ENCODE measurements at regions not wholly inside any gene's neighbourhood (a gene's known extent, or its start where the extent isn't known, plus 50 kb on each side); places are given as distances from the start of the nearest gene placed in this dataset.

GRCh38 chr1:201589186-201589585, 50.3 kb downstream of the NAV1 start:
- H3K27ac ChIP-seq (ENCODE audit: low read depth in 2 of 2, low read length in 2 of 2), result no peak overlapping the region
- H3K27me3 ChIP-seq (ENCODE audit: control insufficient read depth in 2 of 2, insufficient read depth in 2 of 2, low read length in 2 of 2), result no peaks in the 10 kb centered on the region
- no peaks in the 10 kb centered on the region for H3K4me1 ChIP-seq (ENCODE audit: control insufficient read depth in 2 of 2, insufficient read depth in 2 of 2, low read length in 2 of 2)
- no peak overlapping the region for H3K9ac ChIP-seq (ENCODE audit: low read depth in 1 of 2, low read length in 2 of 2)
- H3K9me3 ChIP-seq (ENCODE audit: control insufficient read depth in 2 of 2, low read length in 2 of 2), result no peaks in the 10 kb centered on the region
- no peaks in the 10 kb centered on the region for H3K36me3 ChIP-seq (ENCODE audit: control insufficient read depth in 2 of 2, insufficient read depth in 2 of 2, low read length in 2 of 2)
- no peak overlapping the region for H3K4me3 ChIP-seq (ENCODE audit: low read length in 2 of 2)

DNA sequence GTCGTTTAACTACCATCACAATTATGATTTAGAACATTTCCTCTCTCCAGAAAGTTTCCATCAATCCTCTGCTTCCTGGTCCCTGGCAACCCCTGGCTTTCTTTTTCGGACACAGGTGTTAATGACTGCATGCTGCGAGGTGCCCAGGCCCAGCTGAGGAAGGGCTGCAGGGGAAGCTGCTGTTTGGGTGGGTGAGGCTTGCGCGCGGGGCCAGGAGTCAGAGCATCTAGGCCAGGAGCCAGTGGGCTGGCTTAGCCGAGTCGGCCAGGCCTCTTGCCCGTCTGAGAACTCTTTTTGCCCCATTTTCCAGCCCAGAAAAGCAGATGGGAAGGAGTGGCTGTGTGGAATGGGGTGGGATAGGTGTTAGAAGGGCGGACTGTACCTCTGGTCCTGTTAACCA, 51.5 kb downstream of the NAV1 start:
- peaks cover 0 to 2% of the 10 kb centered on the region in 2 donors for H3K4me1 ChIP-seq (ENCODE audit: control insufficient read depth in 2 of 2, insufficient read depth in 2 of 2, low read length in 2 of 2)
- H3K27ac ChIP-seq (ENCODE audit: low read depth in 2 of 2, low read length in 2 of 2), result no peak overlapping the region
- no peaks in the 10 kb centered on the region for H3K36me3 ChIP-seq (ENCODE audit: control insufficient read depth in 2 of 2, insufficient read depth in 2 of 2, low read length in 2 of 2)
- no peaks in the 10 kb centered on the region for H3K9me3 ChIP-seq (ENCODE audit: control insufficient read depth in 2 of 2, low read length in 2 of 2)
- H3K27me3 ChIP-seq (ENCODE audit: control insufficient read depth in 2 of 2, insufficient read depth in 2 of 2, low read length in 2 of 2), result no peaks in the 10 kb centered on the region
- H3K9ac ChIP-seq (ENCODE audit: low read depth in 1 of 2, low read length in 2 of 2), result no peak overlapping the region
- H3K4me3 ChIP-seq (ENCODE audit: low read length in 2 of 2), result no peak overlapping the region

DNA sequence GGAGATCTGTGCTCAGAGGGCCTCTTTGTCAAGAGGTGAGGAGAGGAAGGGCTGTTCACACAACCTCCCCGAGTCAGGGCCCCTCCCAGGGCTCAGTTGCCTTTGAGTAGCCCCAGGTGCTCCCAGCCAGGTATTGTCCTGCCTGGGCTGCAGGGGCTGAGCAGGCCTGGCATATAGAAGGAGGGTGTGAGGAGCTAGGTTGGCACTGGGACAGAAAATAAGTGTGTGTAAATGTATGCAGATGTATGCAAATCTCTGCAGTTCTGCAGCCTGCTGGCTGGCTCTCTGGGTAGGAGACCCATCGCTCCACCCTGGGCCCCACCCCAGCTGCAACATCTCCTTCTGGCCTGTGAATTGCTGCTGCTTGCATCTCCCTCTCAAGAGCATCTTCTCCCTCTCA, 52.4 kb downstream of the NAV1 start:
- no peaks in the 10 kb centered on the region for H3K36me3 ChIP-seq (ENCODE audit: control insufficient read depth in 2 of 2, insufficient read depth in 2 of 2, low read length in 2 of 2)
- no peaks in the 10 kb centered on the region for H3K27me3 ChIP-seq (ENCODE audit: control insufficient read depth in 2 of 2, insufficient read depth in 2 of 2, low read length in 2 of 2)
- no peaks in the 10 kb centered on the region for H3K9me3 ChIP-seq (ENCODE audit: control insufficient read depth in 2 of 2, low read length in 2 of 2)
- H3K4me3 ChIP-seq (ENCODE audit: low read length in 2 of 2), result no peak overlapping the region
- H3K4me1 ChIP-seq (ENCODE audit: control insufficient read depth in 2 of 2, insufficient read depth in 2 of 2, low read length in 2 of 2), result peaks cover 0 to 2% of the 10 kb centered on the region in 2 donors
- H3K9ac ChIP-seq (ENCODE audit: low read depth in 1 of 2, low read length in 2 of 2), result no peak overlapping the region
- H3K27ac ChIP-seq (ENCODE audit: low read depth in 2 of 2, low read length in 2 of 2), result no peak overlapping the region

DNA sequence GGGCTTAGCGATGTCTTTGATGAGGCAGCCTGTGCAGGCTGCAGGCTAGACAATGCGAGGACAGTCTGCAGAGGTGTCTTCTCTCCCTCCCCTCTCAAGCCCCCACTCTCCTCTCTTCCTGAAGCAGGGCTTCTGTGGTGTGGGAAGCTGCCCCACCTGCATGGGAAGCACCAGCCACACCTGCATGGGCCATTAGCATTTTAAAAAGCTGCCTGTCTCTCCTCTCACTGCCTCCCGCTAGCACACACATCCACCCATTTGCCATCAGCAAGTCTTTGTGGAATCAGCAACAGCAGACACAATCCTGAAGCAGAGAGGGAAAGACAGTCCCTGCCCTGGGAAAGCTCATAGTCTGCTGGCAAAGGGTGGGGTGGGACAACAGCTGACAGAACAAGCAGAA, 53.1 kb downstream of the NAV1 start:
- H3K27ac ChIP-seq (ENCODE audit: low read depth in 2 of 2, low read length in 2 of 2), result no peak overlapping the region
- H3K4me3 ChIP-seq (ENCODE audit: low read length in 2 of 2), result no peak overlapping the region
- no peaks in the 10 kb centered on the region for H3K27me3 ChIP-seq (ENCODE audit: control insufficient read depth in 2 of 2, insufficient read depth in 2 of 2, low read length in 2 of 2)
- no peak overlapping the region for H3K9ac ChIP-seq (ENCODE audit: low read depth in 1 of 2, low read length in 2 of 2)
- no peaks in the 10 kb centered on the region for H3K9me3 ChIP-seq (ENCODE audit: control insufficient read depth in 2 of 2, low read length in 2 of 2)
- H3K4me1 ChIP-seq (ENCODE audit: control insufficient read depth in 2 of 2, insufficient read depth in 2 of 2, low read length in 2 of 2), result peaks cover under 1 to 2% of the 10 kb centered on the region in 2 donors
- H3K36me3 ChIP-seq (ENCODE audit: control insufficient read depth in 2 of 2, insufficient read depth in 2 of 2, low read length in 2 of 2), result no peaks in the 10 kb centered on the region

GRCh38 chr1:201593200-201593921, 54.4 kb downstream of the NAV1 start:
- Histone ChIP-seq H3K4me3 (ENCODE audit: low read length in 2 of 2) (no peak overlapping the region), H3K4me1 (ENCODE audit: control insufficient read depth in 2 of 2, insufficient read depth in 2 of 2, low read length in 2 of 2) (peaks cover 2 to 10% of the 10 kb centered on the region in 2 donors), H3K27me3 (ENCODE audit: control insufficient read depth in 2 of 2, insufficient read depth in 2 of 2, low read length in 2 of 2) (no peaks in the 10 kb centered on the region), H3K9ac (ENCODE audit: low read depth in 1 of 2, low read length in 2 of 2) (no peak overlapping the region), H3K9me3 (ENCODE audit: control insufficient read depth in 2 of 2, low read length in 2 of 2) (no peaks in the 10 kb centered on the region), H3K36me3 (ENCODE audit: control insufficient read depth in 2 of 2, insufficient read depth in 2 of 2, low read length in 2 of 2) (no peaks in the 10 kb centered on the region), H3K27ac (ENCODE audit: low read depth in 2 of 2, low read length in 2 of 2) (peak overlapping the region in 1 of 2 donors; percentile 53)

GRCh38 chr1:201594575-201595245, 55.8 kb downstream of the NAV1 start:
- no peaks in the 10 kb centered on the region for H3K9me3 ChIP-seq (ENCODE audit: control insufficient read depth in 2 of 2, low read length in 2 of 2)
- H3K27me3 ChIP-seq (ENCODE audit: control insufficient read depth in 2 of 2, insufficient read depth in 2 of 2, low read length in 2 of 2), result no peaks in the 10 kb centered on the region
- H3K27ac ChIP-seq (ENCODE audit: low read depth in 2 of 2, low read length in 2 of 2), result no peak overlapping the region
- peaks cover 2 to 10% of the 10 kb centered on the region in 2 donors for H3K4me1 ChIP-seq (ENCODE audit: control insufficient read depth in 2 of 2, insufficient read depth in 2 of 2, low read length in 2 of 2)
- no peak overlapping the region for H3K4me3 ChIP-seq (ENCODE audit: low read length in 2 of 2)
- no peak overlapping the region for H3K9ac ChIP-seq (ENCODE audit: low read depth in 1 of 2, low read length in 2 of 2)
- H3K36me3 ChIP-seq (ENCODE audit: control insufficient read depth in 2 of 2, insufficient read depth in 2 of 2, low read length in 2 of 2), result no peaks in the 10 kb centered on the region

DNA sequence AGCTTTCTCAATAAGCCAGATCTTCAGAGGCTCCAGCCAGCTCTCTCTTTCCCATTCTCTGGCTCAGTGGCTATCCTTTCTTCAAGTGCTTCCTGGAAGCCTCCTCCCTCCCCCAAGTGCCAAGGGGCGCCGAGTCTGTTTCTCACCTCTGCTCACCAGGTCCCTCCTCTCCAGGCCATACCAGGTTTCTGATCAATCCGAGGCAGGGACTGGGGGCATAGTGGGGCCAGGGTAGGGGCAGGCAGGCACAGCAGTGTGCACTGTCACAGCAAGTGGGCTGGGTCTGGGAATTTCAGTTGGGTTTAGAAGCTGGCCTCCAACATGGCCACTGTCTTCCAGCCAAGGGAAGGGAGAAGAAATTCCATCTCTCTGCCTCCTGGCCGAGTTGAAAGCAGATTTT, 56.5 kb downstream of the NAV1 start:
- Histone ChIP-seq H3K4me1 (ENCODE audit: control insufficient read depth in 2 of 2, insufficient read depth in 2 of 2, low read length in 2 of 2) (peaks cover 2 to 10% of the 10 kb centered on the region in 2 donors), H3K4me3 (ENCODE audit: low read length in 2 of 2) (no peak overlapping the region), H3K27me3 (ENCODE audit: control insufficient read depth in 2 of 2, insufficient read depth in 2 of 2, low read length in 2 of 2) (no peaks in the 10 kb centered on the region), H3K9me3 (ENCODE audit: control insufficient read depth in 2 of 2, low read length in 2 of 2) (no peaks in the 10 kb centered on the region), H3K36me3 (ENCODE audit: control insufficient read depth in 2 of 2, insufficient read depth in 2 of 2, low read length in 2 of 2) (no peaks in the 10 kb centered on the region), H3K27ac (ENCODE audit: low read depth in 2 of 2, low read length in 2 of 2) (no peak overlapping the region), H3K9ac (ENCODE audit: low read depth in 1 of 2, low read length in 2 of 2) (no peak overlapping the region)

GRCh38 chr1:201596101-201596868, 57.4 kb downstream of the NAV1 start:
- no peak overlapping the region for H3K9ac ChIP-seq (ENCODE audit: low read depth in 1 of 2, low read length in 2 of 2)
- no peak overlapping the region for H3K27ac ChIP-seq (ENCODE audit: low read depth in 2 of 2, low read length in 2 of 2)
- H3K4me1 ChIP-seq (ENCODE audit: control insufficient read depth in 2 of 2, insufficient read depth in 2 of 2, low read length in 2 of 2), result peaks cover 2 to 10% of the 10 kb centered on the region in 2 donors
- H3K27me3 ChIP-seq (ENCODE audit: control insufficient read depth in 2 of 2, insufficient read depth in 2 of 2, low read length in 2 of 2), result no peaks in the 10 kb centered on the region
- H3K9me3 ChIP-seq (ENCODE audit: control insufficient read depth in 2 of 2, low read length in 2 of 2), result no peaks in the 10 kb centered on the region
- no peaks in the 10 kb centered on the region for H3K36me3 ChIP-seq (ENCODE audit: control insufficient read depth in 2 of 2, insufficient read depth in 2 of 2, low read length in 2 of 2)
- H3K4me3 ChIP-seq (ENCODE audit: low read length in 2 of 2), result no peak overlapping the region

GRCh38 chr1:201597551-201598230, 58.8 kb downstream of the NAV1 start:
- Histone ChIP-seq H3K36me3 (ENCODE audit: control insufficient read depth in 2 of 2, insufficient read depth in 2 of 2, low read length in 2 of 2) (no peaks in the 10 kb centered on the region), H3K27me3 (ENCODE audit: control insufficient read depth in 2 of 2, insufficient read depth in 2 of 2, low read length in 2 of 2) (no peaks in the 10 kb centered on the region), H3K4me1 (ENCODE audit: control insufficient read depth in 2 of 2, insufficient read depth in 2 of 2, low read length in 2 of 2) (peaks cover 2 to 10% of the 10 kb centered on the region in 2 donors), H3K9me3 (ENCODE audit: control insufficient read depth in 2 of 2, low read length in 2 of 2) (no peaks in the 10 kb centered on the region), H3K9ac (ENCODE audit: low read depth in 1 of 2, low read length in 2 of 2) (peak overlapping the region in 1 of 2 donors; percentile 7), H3K27ac (ENCODE audit: low read depth in 2 of 2, low read length in 2 of 2) (peak overlapping the region; percentile 61 to 64), H3K4me3 (ENCODE audit: low read length in 2 of 2) (no peak overlapping the region)

Measured in mucosa of rectum (tissue), 2 donors.